Gastroesophageal sphincter (tissue), 4 donors: ENCODE measurements at regions not wholly inside any gene's neighbourhood (a gene's known extent, or its start where the extent isn't known, plus 50 kb on each side); places are given as distances from the start of the nearest gene placed in this dataset.

Experiments used
- ATAC-seq: fragments of 150-250 bp; one replicate; pipeline ENCODE4 v1.9.1; 2016; ENCODE audit warnings: mild to moderate bottlenecking, moderate library complexity
- H3K27ac ChIP-seq, 4 donors: fragments of 200-600 bp; sonication (generic) in 3 of 4; 1 replicate in 3 of 4; 2 replicates in 1 of 4; pipeline ENCODE4 v1.5.1; 2016 to 2019
- H3K27me3 ChIP-seq: fragments of 200-600 bp; sonication (generic); one replicate; pipeline ENCODE4 v1.5.1; 2019
- H3K36me3 ChIP-seq, 2 donors: fragments of 200-600 bp; sonication (generic); one replicate each; pipeline ENCODE4 v1.5.1; 2019; ENCODE audit warnings: control low read depth in 1 of 2
- H3K4me1 ChIP-seq, 3 donors: fragments of 200-600 bp; sonication (generic); 1 replicate in 2 of 3; 2 replicates in 1 of 3; pipeline ENCODE4 v1.5.1; 2016 to 2019; ENCODE audit warnings: control low read depth in 2 of 3
- H3K4me3 ChIP-seq, 2 donors: fragments of 200-600 bp; sonication (generic); one replicate each; pipeline ENCODE4 v1.5.1; 2019; ENCODE audit warnings: mild to moderate bottlenecking in 1 of 2, moderate library complexity in 1 of 2
- H3K9me3 ChIP-seq, 3 donors: fragments of 200-600 bp; sonication (generic); one replicate each; pipeline ENCODE4 v1.5.1; 2017 to 2019; ENCODE audit warnings: control low read depth in 2 of 3
- CTCF ChIP-seq, 4 experiments: fragments of 200-600 bp in 2 of 4; fragments of 450-650 bp in 2 of 4; sonication (generic) in 1 of 4; IDR thresholded peaks; one replicate each; pipeline ENCODE4 v1.5.1; 2017 to 2019; ENCODE audit warnings: antibody characterized with exemption in 4 of 4, mild to moderate bottlenecking in 2 of 4, moderate library complexity in 2 of 4
- EP300 ChIP-seq: sonication (generic); formaldehyde crosslinking; IDR thresholded peaks from one replicate; pipeline ENCODE4 v1.6.1; 2017; ENCODE audit warnings: antibody characterized with exemption, mild to moderate bottlenecking
- POLR2A ChIP-seq, 2 donors: fragments of 450-650 bp; IDR thresholded peaks; one replicate each; pipeline ENCODE4 v1.6.1; 2017; ENCODE audit warnings: antibody characterized with exemption in 2 of 2, mild to moderate bottlenecking in 2 of 2, moderate library complexity in 1 of 2
- POLR2AphosphoS5 ChIP-seq: sonication (generic); formaldehyde crosslinking; IDR thresholded peaks from one replicate; pipeline ENCODE4 v1.6.1; 2017; ENCODE audit warnings: antibody characterized with exemption
- WGBS, 2 donors: methylation state at CpG; one replicate each; pipeline ENCODE4 v1.1.5; 2018; ENCODE audit warnings: low coverage in 1 of 2; 5-methylcytosine and 5-hydroxymethylcytosine counted together

- Histone ChIP-seq H3K4me1 (no peaks in the 10 kb centered on the region), H3K27ac (no peak overlapping the region), H3K27me3 (no peaks in the 10 kb centered on the region), H3K9me3 (no peaks in the 10 kb centered on the region), H3K36me3 (no peaks in the 10 kb centered on the region), H3K4me3 (no peak overlapping the region)
- ATAC-seq: no peak
- no peak for TF ChIP-seq CTCF (IDR thresholded peaks at IDR 0.05)
- no peak for TF ChIP-seq EP300
- TF ChIP-seq POLR2AphosphoS5: no peak
- TF ChIP-seq POLR2A (IDR thresholded peaks at IDR 0.05): no peak
- WGBS, 2 donors: 72 to 92% methylated on average over 3 of the region's 3 CpGs
These were observed 396.3 kb upstream of the FZD8 start for GRCh38 chr10:36038316-36038955.

- Histone ChIP-seq H3K4me3 (no peak overlapping the region), H3K27me3 (no peaks in the 10 kb centered on the region), H3K36me3 (no peaks in the 10 kb centered on the region), H3K4me1 (no peaks in the 10 kb centered on the region), H3K27ac (no peak overlapping the region), H3K9me3 (no peaks in the 10 kb centered on the region)
- ATAC-seq: no peak
- TF ChIP-seq POLR2AphosphoS5 (no peak), CTCF (IDR thresholded peaks at IDR 0.05) (no peak)
- 82 to 85% methylated on average over 2 to 5 of the region's 5 CpGs for WGBS, 2 donors
These were observed 394.0 kb upstream of the FZD8 start for GRCh38 chr10:36036137-36036536.

GRCh38 chr10:36033808-36034207, 391.7 kb upstream of the FZD8 start:
- no peak overlapping the region for H3K27ac ChIP-seq
- H3K4me1 ChIP-seq: no peaks in the 10 kb centered on the region
- no peak overlapping the region for H3K4me3 ChIP-seq
- no peaks in the 10 kb centered on the region for H3K36me3 ChIP-seq
- no peak for ATAC-seq
- no peaks in the 10 kb centered on the region for H3K27me3 ChIP-seq
- H3K9me3 ChIP-seq: no peaks in the 10 kb centered on the region
- no peak for TF ChIP-seq CTCF (IDR thresholded peaks at IDR 0.05)
- no peak for TF ChIP-seq POLR2A (IDR thresholded peaks at IDR 0.05)
- TF ChIP-seq POLR2AphosphoS5: no peak
- no peak for TF ChIP-seq EP300

GRCh38 chr10:36030516-36030915, 388.4 kb upstream of the FZD8 start:
- WGBS, 2 donors: 68 to 75% methylated on average over 2 to 3 of the region's 3 CpGs
- no peak for TF ChIP-seq POLR2A (IDR thresholded peaks at IDR 0.05)
- no peak for TF ChIP-seq POLR2AphosphoS5
- no peak for TF ChIP-seq EP300
- TF ChIP-seq CTCF (IDR thresholded peaks at IDR 0.05): no peak
- no peak for ATAC-seq

GRCh38 chr10:36026656-36027390, 384.7 kb upstream of the FZD8 start:
- no peak for ATAC-seq

More at GRCh38 chr10:36030516-36030915, 388.4 kb upstream of the FZD8 start:
- no peaks in the 10 kb centered on the region for H3K36me3 ChIP-seq
- H3K27me3 ChIP-seq: no peaks in the 10 kb centered on the region
- H3K4me3 ChIP-seq: no peak overlapping the region
- no peaks in the 10 kb centered on the region for H3K4me1 ChIP-seq
- no peak overlapping the region for H3K27ac ChIP-seq
- H3K9me3 ChIP-seq: no peaks in the 10 kb centered on the region

More at GRCh38 chr10:36026656-36027390, 384.7 kb upstream of the FZD8 start:
- Histone ChIP-seq H3K4me1 (no peaks in the 10 kb centered on the region), H3K4me3 (no peak overlapping the region), H3K27me3 (no peaks in the 10 kb centered on the region), H3K27ac (no peak overlapping the region), H3K36me3 (no peaks in the 10 kb centered on the region), H3K9me3 (no peaks in the 10 kb centered on the region)
- TF ChIP-seq POLR2AphosphoS5: no peak
- TF ChIP-seq EP300: no peak
- TF ChIP-seq CTCF (IDR thresholded peaks at IDR 0.05): no peak
- TF ChIP-seq POLR2A (IDR thresholded peaks at IDR 0.05): no peak
- 76 to 83% methylated on average over 3 to 6 of the region's 6 CpGs for WGBS, 2 donors
